Endothelial cell of umbilical vein (primary cell): ENCODE measurements at regions not wholly inside any gene's neighbourhood (a gene's known extent, or its start where the extent isn't known, plus 50 kb on each side); places are given as distances from the start of the nearest gene placed in this dataset.

Source experiments
- BruUV-seq: library from RNA; stranded (reverse); fragments of 400-500 nt; replicated peaks from 2 replicates; lab custom pipeline; 2021; lab: Mats Ljungman, UMichigan
- CTCF ChIA-PET: fragments of 300-600, 350-600 bp; sonication (Branson Sonifier 250); formaldehyde crosslinking; loops from one replicate; lab custom pipeline; 2021; ENCODE audit warnings: antibody characterized with exemption, inconsistent platforms; lab: Charles Lee
- POLR2A ChIA-PET: fragments of 300-600, 350-600 bp; sonication (Branson Sonifier 250); formaldehyde crosslinking; loops from one replicate; lab custom pipeline; 2021; ENCODE audit warnings: antibody characterized with exemption, inconsistent platforms; lab: Charles Lee
- DNase-seq: peaks from one replicate; pipeline ENCODE4 v3.0.0-alpha.2; 2011; ENCODE audit warnings: low read depth, low spot score
- FAIRE-seq: peaks from 2 replicates; lab custom pipeline; 2011; peaks lifted over from hg19 to GRCh38; lab: Jason Lieb, UNC
- H2AFZ ChIP-seq: 2 replicates; pipeline ENCODE4 v1.6.0; 2012; ENCODE audit warnings: low read depth, low read length, control low read depth, inconsistent platforms
- H3K27ac ChIP-seq: 2 replicates; pipeline ENCODE4 v1.5.1; 2011; ENCODE audit warnings: low read depth, mild to moderate bottlenecking, control low read depth, low read length, moderate library complexity; ENCODE audit not compliant: insufficient read depth
- H3K27me3 ChIP-seq, 2 experiments: 2 replicates each; pipeline versions ENCODE4 v1.6.0 to v1.6.1; 2011; ENCODE audit warnings: low read length in 2 of 2, mixed read lengths in 1 of 2; ENCODE audit not compliant: control insufficient read depth in 2 of 2, insufficient read depth in 2 of 2
- H3K36me3 ChIP-seq, 2 experiments: 2 replicates in 1 of 2; 3 replicates in 1 of 2; pipeline ENCODE4 v1.5.1; 2011; ENCODE audit warnings: low read length in 2 of 2, mild to moderate bottlenecking in 1 of 2, moderate library complexity in 1 of 2; ENCODE audit not compliant: control insufficient read depth in 2 of 2, insufficient read depth in 2 of 2; ENCODE audit errors: extremely low read depth in 1 of 2
- H3K4me1 ChIP-seq: 3 replicates; pipeline ENCODE4 v1.5.1; 2011; ENCODE audit warnings: mild to moderate bottlenecking, low read length; ENCODE audit not compliant: control insufficient read depth, insufficient read depth; ENCODE audit errors: extremely low read depth
- H3K4me2 ChIP-seq: 2 replicates; pipeline ENCODE4 v1.6.1; 2011; ENCODE audit warnings: low read length, control low read depth, mixed read lengths; ENCODE audit not compliant: insufficient read depth
- H3K4me3 ChIP-seq, 3 experiments: fragments of 200-600 bp in 1 of 3; sonication (generic), shearing (Covaris generic) in 1 of 3; replicated peaks in 1 of 3; 2 replicates each; pipeline ENCODE4 v1.5.1; 2011 to 2016; ENCODE audit warnings: control low read depth in 3 of 3, low read length in 3 of 3, mild to moderate bottlenecking in 2 of 3, inconsistent platforms in 1 of 3, low read depth in 1 of 3, moderate library complexity in 1 of 3; ENCODE audit not compliant: insufficient read depth in 1 of 3
- H3K79me2 ChIP-seq: 2 replicates; pipeline ENCODE4 v1.6.0; 2012; ENCODE audit warnings: low read length, inconsistent platforms; ENCODE audit not compliant: control insufficient read depth, insufficient read depth
- H3K9ac ChIP-seq: replicated peaks from 2 replicates; pipeline ENCODE3; 2011; ENCODE audit warnings: low read length, control low read depth; ENCODE audit not compliant: insufficient read depth; ENCODE audit errors: extremely low read depth
- H3K9me1 ChIP-seq: replicated peaks from 3 replicates; pipeline ENCODE4 v1.6.0; 2011; ENCODE audit warnings: mild to moderate bottlenecking, low read length; ENCODE audit not compliant: control insufficient read depth, insufficient read depth; ENCODE audit errors: extremely low read depth
- H3K9me3 ChIP-seq: replicated peaks from 2 replicates; pipeline ENCODE4 v1.5.1; 2012; ENCODE audit warnings: low read length, inconsistent platforms; ENCODE audit not compliant: control insufficient read depth, insufficient read depth
- H4K20me1 ChIP-seq: replicated peaks from 2 replicates; pipeline ENCODE3; 2011; ENCODE audit warnings: mild to moderate bottlenecking, low read length; ENCODE audit not compliant: control insufficient read depth, insufficient read depth; ENCODE audit errors: extremely low read depth
- EZH2 ChIP-seq: IDR thresholded peaks from 2 replicates; pipeline ENCODE4 v1.6.1; 2012; ENCODE audit warnings: borderline replicate concordance, low read depth, mild to moderate bottlenecking, moderate library complexity, low read length, inconsistent platforms; ENCODE audit not compliant: severe bottlenecking
- FOS ChIP-seq: IDR thresholded peaks from 2 replicates; pipeline ENCODE4 v1.6.1; 2011; ENCODE audit warnings: mild to moderate bottlenecking, low read length, moderate library complexity, borderline replicate concordance; ENCODE audit not compliant: insufficient read depth
- GATA2 ChIP-seq: IDR thresholded peaks from 2 replicates; pipeline ENCODE4 v1.7.0; 2011; ENCODE audit warnings: low read depth, mild to moderate bottlenecking, moderate library complexity, mixed read lengths, low read length; ENCODE audit not compliant: insufficient read length, insufficient read depth
- JUN ChIP-seq: IDR thresholded peaks from 2 replicates; pipeline ENCODE4 v1.6.1; 2011; ENCODE audit warnings: borderline replicate concordance, low read depth; ENCODE audit not compliant: insufficient read length, insufficient read depth
- MYC ChIP-seq: IDR thresholded peaks from one replicate; pipeline ENCODE4 v1.6.1; 2011; ENCODE audit warnings: mild to moderate bottlenecking, low read depth, low read length
- POLR2A ChIP-seq: IDR thresholded peaks from 2 replicates; pipeline ENCODE4 v1.6.1; 2012; ENCODE audit warnings: low read depth, mild to moderate bottlenecking, control low read depth, low read length
- POLR2AphosphoS5 ChIP-seq: IDR thresholded peaks from 2 replicates; pipeline ENCODE4 v1.6.1; 2012; ENCODE audit warnings: low read depth, mild to moderate bottlenecking, control low read depth, low read length, moderate library complexity; ENCODE audit not compliant: insufficient read depth
- dilution Hi-C: fragments of 300-500 bp; cut with MboI; formaldehyde crosslinking; loops from one replicate; pipeline ENCODE4 v1.15.0; 2019; ENCODE audit warnings: low sequenced_read_pairs; ENCODE audit not compliant: extremely low pct_ligation_motif_present
- intact Hi-C: fragments of 100-400 bp; cut with micrococcal nuclease; formaldehyde crosslinking; loops from one replicate; pipeline ENCODE4 v1.10.0; 2022
- TF ChIP-seq, protein P1 (sequence below): IDR thresholded peaks from 2 replicates; pipeline ENCODE4 v1.6.1; 2011; ENCODE audit not compliant: insufficient read depth, insufficient read length
- TF ChIP-seq, protein P2 (sequence below), 2 donors: IDR thresholded peaks; 1 replicate in 1 of 2; 2 replicates in 1 of 2; pipeline ENCODE4 v1.5.1; 2011; ENCODE audit warnings: low read length in 2 of 2, mild to moderate bottlenecking in 2 of 2, moderate library complexity in 2 of 2, control low read depth in 1 of 2, inconsistent platforms in 1 of 2, low read depth in 1 of 2; ENCODE audit not compliant: insufficient read depth in 1 of 2; ENCODE audit errors: extremely low read depth in 1 of 2

- BruUV-seq = no TSS peak
- FAIRE-seq = no peak
- Histone ChIP-seq H3K4me3 (no peak overlapping the region), H2AFZ (no peak overlapping the region), H4K20me1 (no peaks in the 10 kb centered on the region), H3K9me1 (no peaks in the 10 kb centered on the region), H3K79me2 (no peaks in the 10 kb centered on the region), H3K4me1 (peaks cover 5% of the 10 kb centered on the region), H3K9me3 (no peaks in the 10 kb centered on the region), H3K27ac (no peak overlapping the region), H3K36me3 (no peaks in the 10 kb centered on the region), H3K4me2 (no peak overlapping the region), H3K27me3 (no peaks in the 10 kb centered on the region), H3K9ac (no peak overlapping the region)
- DNase-seq = peak; percentile 98
- CTCF ChIA-PET = interaction anchor here (0.7 to 1.7 kb wide), 8 partner anchors 10 to 198 kb away, joined by 3 to 7 read pairs (median 4); no protein-coding TSS in a partner anchor
- intact Hi-C loops (loop anchor here (1.0 kb wide), 3 partner anchors 9 to 34 kb away; no protein-coding TSS in a partner anchor), dilution Hi-C loops (no loop called here)
- POLR2A ChIA-PET = interaction anchor here (0.5 to 1.0 kb wide), 3 partner anchors 10 to 360 kb away, joined by 3 read pairs; no protein-coding TSS in a partner anchor
- TF ChIP-seq JUN (peak; percentile 71), POLR2A (no peak), POLR2AphosphoS5 (peak; percentile 37), GATA2 (peak; percentile 19)
These were observed 72.6 kb upstream of the FHIP2A start for GRCh38 chr10:114749014-114749413.

GRCh38 chr10:114749510-114749909 is 72.1 kb upstream of the FHIP2A start:
- POLR2A ChIA-PET = interaction anchor here (0.6 to 1.0 kb wide), 3 partner anchors 9 to 361 kb away, joined by 3 read pairs; no protein-coding TSS in a partner anchor
- dilution Hi-C loops = no loop called here

More at GRCh38 chr10:114749510-114749909, 72.1 kb upstream of the FHIP2A start:
- BruUV-seq = no TSS peak
- Histone ChIP-seq H3K4me2 (no peak overlapping the region), H3K9me1 (no peaks in the 10 kb centered on the region), H4K20me1 (no peaks in the 10 kb centered on the region), H3K4me1 (peaks cover 5% of the 10 kb centered on the region), H3K4me3 (no peak overlapping the region), H3K9me3 (no peaks in the 10 kb centered on the region), H3K9ac (no peak overlapping the region), H3K27me3 (no peaks in the 10 kb centered on the region), H3K79me2 (no peaks in the 10 kb centered on the region), H2AFZ (peak overlapping the region; percentile 18), H3K27ac (no peak overlapping the region), H3K36me3 (no peaks in the 10 kb centered on the region)
- DNase-seq (no peak), FAIRE-seq (no peak)
- CTCF ChIA-PET = interaction anchor here (1.1 to 1.7 kb wide), 5 partner anchors 9 to 116 kb away, joined by 3 to 7 read pairs (median 4); no protein-coding TSS in a partner anchor
- no peak for TF ChIP-seq JUN
- no peak for TF ChIP-seq GATA2
- no peak for TF ChIP-seq MYC
- no peak for TF ChIP-seq POLR2AphosphoS5
- TF ChIP-seq, protein P1, sequence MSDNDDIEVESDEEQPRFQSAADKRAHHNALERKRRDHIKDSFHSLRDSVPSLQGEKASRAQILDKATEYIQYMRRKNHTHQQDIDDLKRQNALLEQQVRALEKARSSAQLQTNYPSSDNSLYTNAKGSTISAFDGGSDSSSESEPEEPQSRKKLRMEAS = no peak
- TF ChIP-seq FOS = no peak
- TF ChIP-seq POLR2A = no peak
- no peak for TF ChIP-seq EZH2
- TF ChIP-seq, protein P2, sequence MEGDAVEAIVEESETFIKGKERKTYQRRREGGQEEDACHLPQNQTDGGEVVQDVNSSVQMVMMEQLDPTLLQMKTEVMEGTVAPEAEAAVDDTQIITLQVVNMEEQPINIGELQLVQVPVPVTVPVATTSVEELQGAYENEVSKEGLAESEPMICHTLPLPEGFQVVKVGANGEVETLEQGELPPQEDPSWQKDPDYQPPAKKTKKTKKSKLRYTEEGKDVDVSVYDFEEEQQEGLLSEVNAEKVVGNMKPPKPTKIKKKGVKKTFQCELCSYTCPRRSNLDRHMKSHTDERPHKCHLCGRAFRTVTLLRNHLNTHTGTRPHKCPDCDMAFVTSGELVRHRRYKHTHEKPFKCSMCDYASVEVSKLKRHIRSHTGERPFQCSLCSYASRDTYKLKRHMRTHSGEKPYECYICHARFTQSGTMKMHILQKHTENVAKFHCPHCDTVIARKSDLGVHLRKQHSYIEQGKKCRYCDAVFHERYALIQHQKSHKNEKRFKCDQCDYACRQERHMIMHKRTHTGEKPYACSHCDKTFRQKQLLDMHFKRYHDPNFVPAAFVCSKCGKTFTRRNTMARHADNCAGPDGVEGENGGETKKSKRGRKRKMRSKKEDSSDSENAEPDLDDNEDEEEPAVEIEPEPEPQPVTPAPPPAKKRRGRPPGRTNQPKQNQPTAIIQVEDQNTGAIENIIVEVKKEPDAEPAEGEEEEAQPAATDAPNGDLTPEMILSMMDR (IDR thresholded peaks at IDR 0.05; ENCODE audit: extremely low read depth in 1 of 2, insufficient read depth in 1 of 2, low read depth in 1 of 2, low read length in 2 of 2) = no peak
- intact Hi-C loops = loop anchor here (1.0 kb wide), 3 partner anchors 9 to 34 kb away; no protein-coding TSS in a partner anchor
